ENCODE measurements at regions not wholly inside any gene's neighbourhood (a gene's known extent, or its start where the extent isn't known, plus 50 kb on each side); places are given as distances from the start of the nearest gene placed in this dataset.

DNA sequence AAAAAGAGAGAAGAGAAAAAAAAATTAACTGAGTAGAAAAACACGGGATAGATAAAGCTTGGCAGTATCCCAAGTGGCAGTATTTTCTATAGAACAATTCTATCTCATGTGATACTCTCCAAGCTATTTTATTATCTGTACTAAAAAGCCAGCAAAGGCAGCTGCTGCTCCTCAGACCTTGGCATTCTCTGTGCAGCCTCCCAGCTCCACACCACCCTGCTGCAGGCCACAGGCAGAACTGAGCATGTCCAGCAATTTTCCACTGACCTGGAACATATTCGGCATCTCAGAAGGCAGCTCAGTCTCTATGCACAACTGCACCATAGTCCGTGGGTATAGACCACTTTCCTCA lies 1161.4 kb downstream of the IGSF11 start:
- Histone ChIP-seq H3K9me3 (no peaks in the 10 kb centered on the region), H3K27ac (no peak overlapping the region), H3K4me1 (no peaks in the 10 kb centered on the region), H3K27me3 (no peaks in the 10 kb centered on the region), H3K4me3 (no peak overlapping the region), H3K36me3 (no peaks in the 10 kb centered on the region)
- 8 to 23% methylated on average over 1 to 3 of the region's 3 CpGs for WGBS, 2 donors (ENCODE audit: low coverage in 1 of 2)
- ATAC-seq = no peak
- TF ChIP-seq POLR2A (IDR thresholded peaks at IDR 0.05) (no peak), EP300 (IDR thresholded peaks at IDR 0.05) (no peak), POLR2AphosphoS5 (IDR thresholded peaks at IDR 0.05) (no peak)
- TF ChIP-seq, protein P1, sequence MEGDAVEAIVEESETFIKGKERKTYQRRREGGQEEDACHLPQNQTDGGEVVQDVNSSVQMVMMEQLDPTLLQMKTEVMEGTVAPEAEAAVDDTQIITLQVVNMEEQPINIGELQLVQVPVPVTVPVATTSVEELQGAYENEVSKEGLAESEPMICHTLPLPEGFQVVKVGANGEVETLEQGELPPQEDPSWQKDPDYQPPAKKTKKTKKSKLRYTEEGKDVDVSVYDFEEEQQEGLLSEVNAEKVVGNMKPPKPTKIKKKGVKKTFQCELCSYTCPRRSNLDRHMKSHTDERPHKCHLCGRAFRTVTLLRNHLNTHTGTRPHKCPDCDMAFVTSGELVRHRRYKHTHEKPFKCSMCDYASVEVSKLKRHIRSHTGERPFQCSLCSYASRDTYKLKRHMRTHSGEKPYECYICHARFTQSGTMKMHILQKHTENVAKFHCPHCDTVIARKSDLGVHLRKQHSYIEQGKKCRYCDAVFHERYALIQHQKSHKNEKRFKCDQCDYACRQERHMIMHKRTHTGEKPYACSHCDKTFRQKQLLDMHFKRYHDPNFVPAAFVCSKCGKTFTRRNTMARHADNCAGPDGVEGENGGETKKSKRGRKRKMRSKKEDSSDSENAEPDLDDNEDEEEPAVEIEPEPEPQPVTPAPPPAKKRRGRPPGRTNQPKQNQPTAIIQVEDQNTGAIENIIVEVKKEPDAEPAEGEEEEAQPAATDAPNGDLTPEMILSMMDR (IDR thresholded peaks at IDR 0.05) = no peak

DNA sequence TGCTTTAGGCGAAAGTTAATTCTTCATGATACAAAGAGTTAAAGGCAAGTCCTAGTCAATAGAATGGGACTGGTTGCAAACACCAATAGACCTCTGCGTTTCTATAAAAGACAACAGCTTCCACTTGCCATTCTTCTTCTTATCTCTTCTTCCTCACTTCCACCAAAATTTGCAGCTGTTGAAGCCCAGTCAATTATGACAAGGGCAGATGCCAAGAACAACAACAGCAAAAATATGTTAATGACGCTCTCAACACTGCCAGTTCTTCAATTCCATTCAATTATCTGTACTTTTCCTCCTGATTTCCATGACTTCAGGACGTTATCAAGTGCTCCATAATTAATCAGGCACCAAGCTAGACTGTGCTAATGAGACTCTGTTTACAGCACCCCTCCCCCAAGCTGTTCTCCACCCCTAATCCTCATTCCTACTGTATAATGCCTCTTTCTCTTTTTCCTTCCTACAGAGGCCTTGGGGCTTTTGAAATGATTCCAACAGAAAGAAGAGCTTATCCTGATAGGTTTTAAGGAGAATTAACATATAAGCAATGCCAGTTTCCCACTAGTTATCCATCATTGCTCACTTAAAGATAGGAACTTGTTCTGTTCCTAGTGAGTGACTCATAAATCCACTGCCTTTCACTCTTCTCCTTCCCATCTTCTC lies 1160.5 kb downstream of the IGSF11 start:
- Histone ChIP-seq H3K36me3 (no peaks in the 10 kb centered on the region), H3K9me3 (no peaks in the 10 kb centered on the region), H3K27me3 (no peaks in the 10 kb centered on the region), H3K4me1 (no peaks in the 10 kb centered on the region), H3K4me3 (no peak overlapping the region), H3K27ac (no peak overlapping the region)
- ATAC-seq = no peak
- 64 to 88% methylated on average over 3 to 4 of the region's 4 CpGs for WGBS, 2 donors (ENCODE audit: low coverage in 1 of 2)
- TF ChIP-seq EP300 (IDR thresholded peaks at IDR 0.05) (no peak), POLR2AphosphoS5 (IDR thresholded peaks at IDR 0.05) (no peak)

DNA sequence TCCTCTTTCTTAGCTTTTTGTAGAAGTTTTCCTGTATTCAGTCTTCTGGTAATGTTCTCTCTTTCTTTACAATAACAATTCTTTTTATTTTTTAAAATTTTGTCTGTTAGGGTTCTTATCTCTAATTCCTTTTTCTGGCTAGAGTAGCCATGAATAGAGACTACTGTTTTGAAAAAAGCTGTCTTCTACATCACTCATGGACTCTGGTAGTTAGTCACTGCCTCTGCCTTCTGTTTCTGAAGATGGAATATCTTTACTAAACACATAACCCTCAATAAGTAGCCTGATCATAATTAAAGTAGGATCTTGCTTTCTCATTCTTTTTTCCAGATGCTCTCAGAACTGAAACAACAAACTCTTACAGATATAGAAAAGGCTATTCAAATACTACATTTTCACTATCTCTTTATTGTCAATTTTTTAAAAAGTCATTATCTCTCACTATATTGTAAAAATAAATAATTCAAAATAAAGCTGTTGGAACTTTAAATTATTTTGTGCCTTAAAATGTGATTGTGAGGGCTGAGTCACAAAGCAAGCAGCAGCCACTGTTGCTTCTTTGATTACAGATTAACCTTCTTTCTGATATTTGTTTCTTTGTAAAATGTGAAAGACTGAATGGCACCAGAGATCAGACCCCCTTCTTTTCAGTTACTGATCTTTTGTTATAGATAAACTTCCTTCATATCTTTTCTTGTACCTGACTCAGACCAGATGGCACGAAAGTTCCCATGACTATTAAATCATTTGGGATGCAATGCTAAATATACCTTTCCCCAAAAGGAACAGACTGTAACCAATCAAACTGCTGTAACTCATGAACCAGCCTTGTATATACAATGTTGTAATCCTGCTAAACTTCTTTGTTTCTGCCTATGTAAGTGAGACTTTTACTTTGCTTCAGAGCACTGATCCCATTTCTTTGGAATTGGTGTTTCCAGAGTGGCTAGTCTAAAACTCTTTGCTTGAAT lies 1159.5 kb downstream of the IGSF11 start:
- no peaks in the 10 kb centered on the region for H3K36me3 ChIP-seq
- 100% methylated on average over 1 of the region's 1 CpG; no CpG with 5 or more reads in 1 of the 2 donors for WGBS, 2 donors (ENCODE audit: low coverage in 1 of 2)
- no peaks in the 10 kb centered on the region for H3K4me1 ChIP-seq
- H3K27me3 ChIP-seq = no peaks in the 10 kb centered on the region
- no peaks in the 10 kb centered on the region for H3K9me3 ChIP-seq
- TF ChIP-seq POLR2A (IDR thresholded peaks at IDR 0.05) (no peak), POLR2AphosphoS5 (IDR thresholded peaks at IDR 0.05) (no peak), EP300 (IDR thresholded peaks at IDR 0.05) (no peak)
- TF ChIP-seq, protein P1 (IDR thresholded peaks at IDR 0.05) = no peak
- no peak for ATAC-seq
- H3K27ac ChIP-seq = no peak overlapping the region
- H3K4me3 ChIP-seq = no peak overlapping the region

DNA sequence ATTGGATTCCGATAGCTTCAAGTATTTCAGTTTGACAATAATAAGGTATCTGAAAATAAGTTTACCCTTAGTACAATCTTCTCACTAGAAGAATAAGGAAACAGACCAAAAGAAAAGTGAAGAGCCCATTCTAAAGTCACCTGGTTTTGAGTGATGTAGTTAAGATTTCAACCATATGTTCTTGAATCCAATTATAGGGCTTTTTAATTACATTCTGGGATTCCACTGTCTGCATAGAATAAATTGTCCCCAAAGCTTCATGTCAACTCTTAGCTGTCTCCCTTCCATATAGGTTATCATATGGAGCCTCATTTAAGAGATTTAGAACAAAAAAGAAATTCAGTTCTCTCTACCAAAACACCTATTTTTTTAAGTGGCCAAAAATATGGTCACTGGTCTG lies 1158.8 kb downstream of the IGSF11 start:
- H3K4me3 ChIP-seq = no peak overlapping the region
- H3K4me1 ChIP-seq = no peaks in the 10 kb centered on the region
- H3K9me3 ChIP-seq = no peaks in the 10 kb centered on the region
- no peak overlapping the region for H3K27ac ChIP-seq
- no peaks in the 10 kb centered on the region for H3K27me3 ChIP-seq
- H3K36me3 ChIP-seq = no peaks in the 10 kb centered on the region
- TF ChIP-seq POLR2A (IDR thresholded peaks at IDR 0.05) (no peak), POLR2AphosphoS5 (IDR thresholded peaks at IDR 0.05) (no peak), EP300 (IDR thresholded peaks at IDR 0.05) (no peak)
- TF ChIP-seq, protein P1 (IDR thresholded peaks at IDR 0.05) = no peak
- ATAC-seq = no peak
- 80 to 94% methylated on average over 1 of the region's 1 CpG for WGBS, 2 donors (ENCODE audit: low coverage in 1 of 2)

DNA sequence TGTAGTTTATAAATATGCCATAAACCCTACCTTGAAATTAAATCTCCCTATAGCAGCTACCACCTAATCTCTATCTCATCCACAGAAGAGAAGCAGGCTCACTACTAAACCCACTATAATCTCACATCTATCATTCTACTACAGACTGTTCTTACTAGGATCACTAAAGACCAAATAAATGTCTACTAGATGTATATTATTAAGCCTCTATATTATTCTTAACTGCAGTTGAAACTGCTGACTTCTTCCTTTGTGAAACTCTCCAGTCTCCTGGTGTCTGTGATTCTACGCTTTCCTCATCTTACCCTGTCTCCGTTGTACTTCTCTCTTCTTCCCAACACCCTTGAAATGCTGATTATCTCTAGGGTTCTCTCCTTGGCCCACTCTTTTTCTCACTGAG lies 1154.0 kb downstream of the IGSF11 start:
- 68 to 72% methylated on average over 2 of the region's 2 CpGs for WGBS, 2 donors (ENCODE audit: low coverage in 1 of 2)
- Histone ChIP-seq H3K4me3 (no peak overlapping the region), H3K36me3 (no peaks in the 10 kb centered on the region), H3K27ac (no peak overlapping the region), H3K27me3 (no peaks in the 10 kb centered on the region), H3K9me3 (no peaks in the 10 kb centered on the region), H3K4me1 (no peaks in the 10 kb centered on the region)
- ATAC-seq = no peak
- TF ChIP-seq POLR2A (IDR thresholded peaks at IDR 0.05) (no peak), EP300 (IDR thresholded peaks at IDR 0.05) (no peak), POLR2AphosphoS5 (IDR thresholded peaks at IDR 0.05) (no peak)
- TF ChIP-seq, protein P1 (IDR thresholded peaks at IDR 0.05) = no peak
